Loucy (cell line): ENCODE measurements at regions not wholly inside any gene's neighbourhood (a gene's known extent, or its start where the extent isn't known, plus 50 kb on each side); places are given as distances from the start of the nearest gene placed in this dataset.

Experiments
- EZH2phosphoT487 ChIP-seq: fragments of 200-600 bp; IDR thresholded peaks from 2 replicates; pipeline ENCODE4 v1.6.1; 2018; ENCODE audit warnings: antibody characterized with exemption, mild to moderate bottlenecking, moderate library complexity, borderline replicate concordance
- TF ChIP-seq, protein P1 (sequence below): fragments of 200-600 bp; sonication (generic); conservative IDR thresholded peaks from 2 replicates; pipeline ENCODE4 v1.5.1; 2014; ENCODE audit warnings: mild to moderate bottlenecking, antibody characterized with exemption, low read length

DNA sequence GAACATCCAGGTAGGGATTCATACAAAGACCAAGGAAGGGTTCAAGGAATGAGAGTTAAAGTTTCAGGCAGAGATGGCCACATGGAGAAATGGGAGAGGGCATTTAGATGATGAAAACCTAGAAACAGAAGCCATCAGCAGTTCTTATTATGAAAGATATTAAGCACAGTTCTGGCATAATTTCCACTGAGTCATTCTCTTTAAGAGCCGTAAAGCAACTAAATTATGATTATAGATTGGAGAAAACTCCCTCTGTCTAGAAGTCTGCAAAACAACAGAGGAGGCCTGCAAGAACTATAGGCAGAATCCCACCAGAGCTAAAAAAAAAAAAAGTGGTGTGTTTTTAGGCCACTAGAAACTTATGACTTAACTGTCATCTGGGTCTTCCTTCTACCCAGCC is 157.1 kb upstream of the MPDZ start:
- TF ChIP-seq, protein P1, sequence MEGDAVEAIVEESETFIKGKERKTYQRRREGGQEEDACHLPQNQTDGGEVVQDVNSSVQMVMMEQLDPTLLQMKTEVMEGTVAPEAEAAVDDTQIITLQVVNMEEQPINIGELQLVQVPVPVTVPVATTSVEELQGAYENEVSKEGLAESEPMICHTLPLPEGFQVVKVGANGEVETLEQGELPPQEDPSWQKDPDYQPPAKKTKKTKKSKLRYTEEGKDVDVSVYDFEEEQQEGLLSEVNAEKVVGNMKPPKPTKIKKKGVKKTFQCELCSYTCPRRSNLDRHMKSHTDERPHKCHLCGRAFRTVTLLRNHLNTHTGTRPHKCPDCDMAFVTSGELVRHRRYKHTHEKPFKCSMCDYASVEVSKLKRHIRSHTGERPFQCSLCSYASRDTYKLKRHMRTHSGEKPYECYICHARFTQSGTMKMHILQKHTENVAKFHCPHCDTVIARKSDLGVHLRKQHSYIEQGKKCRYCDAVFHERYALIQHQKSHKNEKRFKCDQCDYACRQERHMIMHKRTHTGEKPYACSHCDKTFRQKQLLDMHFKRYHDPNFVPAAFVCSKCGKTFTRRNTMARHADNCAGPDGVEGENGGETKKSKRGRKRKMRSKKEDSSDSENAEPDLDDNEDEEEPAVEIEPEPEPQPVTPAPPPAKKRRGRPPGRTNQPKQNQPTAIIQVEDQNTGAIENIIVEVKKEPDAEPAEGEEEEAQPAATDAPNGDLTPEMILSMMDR = no peak
- no peak for TF ChIP-seq EZH2phosphoT487
